HG02884 (cell line): ENCODE measurements at regions not wholly inside any gene's neighbourhood (a gene's known extent, or its start where the extent isn't known, plus 50 kb on each side); places are given as distances from the start of the nearest gene placed in this dataset.
"Not testable (repeated sequence)": the region's sequence is repeated elsewhere in the genome, so short reads cannot be mapped to it uniquely, and the experiment has no call there.

Experiments used
- ATAC-seq: cut with Tn5 transposase; IDR thresholded peaks from one replicate; pipeline ENCODE4 v1.9.1; 2021; ENCODE audit warnings: mild to moderate bottlenecking, moderate library complexity; ENCODE audit not compliant: unreplicated experiment

GRCh38 chr3:75380276-75380771 lies 283.8 kb upstream of the FRG2C start:
- no peak for ATAC-seq

GRCh38 chr3:75384016-75384415 lies 280.1 kb upstream of the FRG2C start:
- not testable (repeated sequence) for ATAC-seq

GRCh38 chr3:75388486-75389124 lies 275.5 kb upstream of the FRG2C start:
- ATAC-seq: not testable (repeated sequence)

DNA sequence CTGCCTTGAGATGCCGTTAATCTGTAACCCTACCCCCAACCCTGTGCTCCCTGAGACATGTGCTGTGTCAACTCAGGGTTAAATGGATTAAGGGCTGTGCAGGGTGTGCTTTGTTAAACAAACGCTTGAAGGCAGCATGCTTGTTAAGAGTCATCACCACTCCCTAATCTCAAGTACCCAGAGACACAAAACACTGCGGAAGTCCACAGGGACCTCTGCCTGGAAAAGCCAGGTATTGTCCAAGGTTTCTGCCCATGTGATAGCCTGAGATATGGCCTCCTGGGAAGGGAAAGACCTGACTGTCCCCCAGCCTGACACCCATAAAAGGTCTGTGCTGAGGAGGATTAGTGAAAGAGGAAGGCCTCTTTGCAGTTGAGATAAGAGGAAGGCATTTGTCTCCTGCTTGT lies 270.8 kb upstream of the FRG2C start:
- not testable (repeated sequence) for ATAC-seq

DNA sequence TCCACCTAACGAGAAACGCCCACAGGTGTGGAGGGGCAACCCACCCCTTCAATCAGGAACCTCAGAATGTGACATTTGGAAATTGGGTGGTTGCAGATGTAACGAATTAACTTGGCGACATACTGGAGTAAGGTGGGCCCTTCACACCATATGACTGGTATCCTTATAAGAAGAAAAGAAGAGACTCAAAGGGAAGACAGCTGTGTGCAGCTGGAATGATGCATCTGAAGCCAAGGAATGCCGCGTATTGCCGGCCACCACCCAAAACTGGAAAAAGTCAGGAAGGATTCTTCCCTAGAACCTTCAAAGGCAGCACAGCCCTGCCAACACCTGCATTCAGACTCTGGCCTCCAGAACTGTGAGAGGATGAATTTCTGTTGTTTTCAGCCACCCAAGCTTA lies 270.0 kb upstream of the FRG2C start:
- ATAC-seq: not testable (repeated sequence)

DNA sequence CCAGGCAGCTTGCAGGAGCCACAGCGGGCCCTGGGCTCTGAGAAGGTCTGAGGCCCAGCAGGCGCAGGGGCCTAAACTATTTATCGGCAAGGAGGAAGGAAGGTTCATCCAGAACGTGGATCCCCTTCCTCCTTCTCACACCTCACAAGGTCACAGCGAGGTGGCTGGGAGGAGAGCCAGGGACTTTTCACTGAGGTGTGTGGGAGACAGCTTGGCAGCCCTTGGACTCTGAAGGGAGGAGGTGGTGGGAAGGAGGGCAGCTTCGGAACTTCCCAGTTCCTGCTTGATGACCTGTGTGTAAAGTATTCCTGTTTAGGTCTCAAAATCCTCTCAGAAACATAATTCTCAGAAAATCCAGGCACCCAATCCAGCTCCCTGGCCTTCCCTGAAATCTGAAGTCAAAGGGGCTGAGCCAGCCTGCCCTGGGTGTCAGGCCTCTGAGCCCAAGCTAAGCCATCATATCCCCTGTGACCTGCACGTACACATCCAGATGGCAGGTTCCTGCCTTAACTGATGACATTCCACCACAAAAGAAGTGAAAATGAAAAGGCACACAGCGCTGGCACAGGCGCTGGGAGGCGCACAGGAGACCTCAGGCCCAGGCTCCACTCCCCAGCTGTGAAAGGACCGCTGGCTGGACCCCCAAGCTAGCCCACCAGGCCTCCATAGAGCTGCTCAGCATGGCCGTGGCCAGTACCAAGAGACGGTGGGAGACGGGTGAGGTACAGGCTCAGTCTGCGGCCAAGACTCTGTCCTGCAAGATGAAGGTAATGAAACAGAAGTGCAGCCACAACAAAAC lies 269.4 kb upstream of the FRG2C start:
- ATAC-seq: not testable (repeated sequence)

GRCh38 chr3:75395580-75396315 lies 268.4 kb upstream of the FRG2C start:
- no peak for ATAC-seq

- no peak for ATAC-seq
Observed at GRCh38 chr3:75396316-75396802, 267.8 kb upstream of the FRG2C start.

DNA sequence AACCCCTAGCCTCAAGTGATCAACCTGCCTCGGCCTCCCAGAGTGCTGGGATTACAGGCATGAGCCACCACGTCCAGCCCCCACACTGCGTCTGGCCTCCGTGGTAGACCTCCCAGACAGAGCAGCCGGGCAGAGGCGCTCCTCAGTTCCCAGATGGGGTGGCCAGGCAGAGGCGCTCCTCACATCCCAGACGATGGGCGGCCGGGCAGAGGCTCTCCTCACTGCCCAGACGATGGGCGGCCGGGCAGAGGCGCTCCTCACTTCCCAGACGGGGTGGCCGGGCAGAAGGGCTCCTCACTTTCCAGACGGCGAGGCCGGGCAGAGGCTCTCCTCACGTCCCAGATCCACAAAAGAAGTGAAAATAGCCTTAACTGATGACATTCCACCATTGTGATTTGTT lies 266.6 kb upstream of the FRG2C start:
- ATAC-seq: not testable (repeated sequence)

- ATAC-seq: not testable (repeated sequence)
Observed at GRCh38 chr3:75422101-75422945, 241.8 kb upstream of the FRG2C start.

- ATAC-seq: not testable (repeated sequence)
Observed at GRCh38 chr3:75425379-75425778, 238.7 kb upstream of the FRG2C start.

DNA sequence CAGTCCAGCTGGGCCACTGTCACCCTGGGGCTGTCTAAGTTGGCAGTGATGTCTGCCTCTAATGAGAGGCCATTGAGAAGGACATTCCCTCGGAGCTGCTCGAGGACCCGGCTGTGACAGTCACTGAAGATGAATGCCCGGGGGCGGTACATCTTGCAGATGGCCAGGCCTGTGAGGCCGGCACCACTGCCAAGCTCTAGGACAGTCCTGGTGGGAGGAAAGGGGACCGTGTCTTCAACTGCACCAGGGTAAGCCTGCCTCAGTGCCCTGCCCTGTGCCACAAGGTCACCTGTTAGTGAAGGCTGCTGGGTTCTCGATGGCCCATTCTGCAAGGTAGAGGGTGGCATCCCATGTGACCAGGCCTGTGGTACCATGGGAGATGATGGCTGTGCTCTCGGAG lies 236.6 kb upstream of the FRG2C start:
- not testable (repeated sequence) for ATAC-seq

GRCh38 chr3:75427906-75428305 lies 236.2 kb upstream of the FRG2C start:
- not testable (repeated sequence) for ATAC-seq

DNA sequence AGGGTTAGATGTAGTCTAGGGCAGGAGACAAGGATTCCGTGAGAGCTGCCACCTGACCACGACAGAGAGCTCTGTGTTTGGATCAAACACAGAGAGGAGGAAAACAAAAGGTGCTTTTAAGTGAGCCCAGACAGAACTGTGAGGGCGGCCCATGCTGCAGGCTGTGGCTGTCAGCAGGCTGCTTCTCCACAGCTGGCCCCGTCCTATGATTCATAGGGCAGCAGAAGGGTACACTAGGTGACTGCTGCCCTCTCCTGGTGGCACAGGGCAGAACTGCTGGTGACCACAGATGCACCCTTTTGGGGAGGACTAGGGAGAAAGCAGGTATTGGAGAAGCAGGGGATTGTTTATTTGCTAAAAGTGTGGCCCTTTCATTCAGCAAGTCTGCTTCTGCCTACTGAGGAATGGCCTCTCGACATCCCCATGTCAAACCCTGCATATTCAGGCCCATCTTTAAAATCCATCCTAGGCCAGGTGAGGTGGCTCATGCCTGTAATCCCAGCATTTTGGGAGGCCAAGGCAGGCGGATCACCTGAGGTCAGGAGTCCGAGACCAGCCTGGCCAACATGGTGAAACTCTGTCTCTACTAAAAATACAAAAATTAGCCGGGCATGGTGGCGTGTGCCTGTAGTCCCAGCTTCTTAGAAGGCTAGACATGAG lies 234.4 kb upstream of the FRG2C start:
- not testable (repeated sequence) for ATAC-seq

- not testable (repeated sequence) for ATAC-seq
Observed at GRCh38 chr3:75430406-75430805, 233.7 kb upstream of the FRG2C start.

- ATAC-seq: not testable (repeated sequence)
Observed at GRCh38 chr3:75431120-75431519, 233.0 kb upstream of the FRG2C start.

- ATAC-seq: not testable (repeated sequence)
Observed at GRCh38 chr3:75432466-75432865, 231.7 kb upstream of the FRG2C start.

DNA sequence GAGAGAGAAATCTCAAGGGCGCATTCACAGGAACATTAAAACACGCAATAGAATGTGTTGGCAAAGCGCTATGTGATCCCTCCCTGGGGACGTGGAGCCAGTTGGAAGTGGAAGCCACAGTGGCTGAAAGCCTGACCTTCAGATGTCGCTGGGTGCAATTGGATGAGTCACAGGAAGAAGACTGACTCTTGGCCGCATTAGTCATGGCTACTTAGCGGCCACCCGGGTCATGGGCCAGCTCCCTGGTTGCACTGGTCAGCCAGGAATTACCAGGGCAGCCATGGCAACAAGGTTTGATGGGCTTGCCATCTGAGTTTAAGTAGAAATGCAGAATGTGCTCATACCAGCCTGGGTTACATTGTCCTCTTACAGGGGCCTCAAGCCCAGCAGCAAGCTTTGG lies 231.2 kb upstream of the FRG2C start:
- ATAC-seq: not testable (repeated sequence)

GRCh38 chr3:75433295-75433694 lies 230.8 kb upstream of the FRG2C start:
- not testable (repeated sequence) for ATAC-seq
